OCI-LY7 (cell line): ENCODE measurements at regions not wholly inside any gene's neighbourhood (a gene's known extent, or its start where the extent isn't known, plus 50 kb on each side); places are given as distances from the start of the nearest gene placed in this dataset.

Experiments used
- BruUV-seq: library from RNA; stranded (reverse); fragments of 400-500 nt; replicated peaks from 2 replicates; lab custom pipeline; 2021; lab: Mats Ljungman, UMichigan
- CTCF ChIA-PET: fragments of 300-600 bp; sonication (Branson Sonifier 250); formaldehyde crosslinking; loops from one replicate; lab custom pipeline; 2022; ENCODE audit warnings: antibody characterized with exemption; ENCODE audit not compliant: unreplicated experiment; lab: Charles Lee
- POLR2A ChIA-PET: fragments of 300-600 bp; sonication (Branson Sonifier 250); formaldehyde crosslinking; loops from one replicate; lab custom pipeline; 2022; ENCODE audit warnings: antibody characterized with exemption; lab: Charles Lee
- DNase-seq: peaks from one replicate; pipeline ENCODE4 v3.0.0-alpha.2; 2015; ENCODE audit warnings: low spot score
- H2AFZ ChIP-seq: fragments of 200-600 bp; sonication (generic), shearing (Covaris generic); 2 replicates; pipeline ENCODE4 v1.6.1; 2014; ENCODE audit warnings: mild to moderate bottlenecking, antibody characterized with exemption, low read length, moderate library complexity
- H3K27ac ChIP-seq: fragments of 200-600 bp; sonication (generic); 2 replicates; pipeline ENCODE4 v1.5.1; 2014; ENCODE audit warnings: mixed run types, low read depth, mild to moderate bottlenecking, moderate library complexity, low read length, inconsistent platforms; ENCODE audit not compliant: poor library complexity, severe bottlenecking
- H3K36me3 ChIP-seq: fragments of 200-600 bp; sonication (generic); 2 replicates; pipeline ENCODE4 v1.6.1; 2014; ENCODE audit warnings: mild to moderate bottlenecking, antibody characterized with exemption, low read length, moderate library complexity, mixed read lengths; ENCODE audit not compliant: insufficient read depth
- H3K4me1 ChIP-seq: fragments of 200-600 bp; sonication (generic); 2 replicates; pipeline ENCODE4 v1.5.1; 2014; ENCODE audit warnings: mild to moderate bottlenecking, low read length; ENCODE audit not compliant: insufficient read depth, poor library complexity, severe bottlenecking
- H3K4me2 ChIP-seq: fragments of 200-600 bp; sonication (generic); 2 replicates; pipeline ENCODE4 v1.6.1; 2014; ENCODE audit warnings: mild to moderate bottlenecking, low read length
- H3K4me3 ChIP-seq: fragments of 200-600 bp; sonication (generic); 2 replicates; pipeline ENCODE4 v1.5.1; 2014; ENCODE audit warnings: mild to moderate bottlenecking, low read depth, low read length; ENCODE audit not compliant: poor library complexity, severe bottlenecking
- H3K79me2 ChIP-seq: fragments of 200-600 bp; sonication (generic); 2 replicates; pipeline ENCODE4 v1.6.1; 2016; ENCODE audit warnings: low read depth, mild to moderate bottlenecking, low read length, moderate library complexity, mixed read lengths; ENCODE audit not compliant: insufficient read depth
- H3K9me2 ChIP-seq: fragments of 200-600 bp; sonication (generic); 2 replicates; pipeline ENCODE4 v1.6.1; 2016; ENCODE audit warnings: mild to moderate bottlenecking, low read length, mixed read lengths; ENCODE audit not compliant: insufficient read depth
- H3K9me3 ChIP-seq: fragments of 200-600 bp; sonication (generic); 2 replicates; pipeline ENCODE4 v1.6.1; 2014; ENCODE audit warnings: mild to moderate bottlenecking, mixed run types, low read length, mixed read lengths
- H4K20me1 ChIP-seq: fragments of 200-600 bp; sonication (generic); 2 replicates; pipeline ENCODE4 v1.6.1; 2014; ENCODE audit warnings: mild to moderate bottlenecking, antibody characterized with exemption, low read length, moderate library complexity, mixed read lengths; ENCODE audit not compliant: insufficient read depth
- CTCF ChIP-seq: fragments of 200-600 bp; sonication (generic); conservative IDR thresholded peaks from 2 replicates; pipeline ENCODE4 v1.5.1; 2014; ENCODE audit warnings: mild to moderate bottlenecking, antibody characterized with exemption, low read length, moderate library complexity, mixed read lengths
- EZH2phosphoT487 ChIP-seq: fragments of 200-600 bp; sonication (generic); IDR thresholded peaks from 2 replicates; pipeline ENCODE4 v1.6.1; 2018; ENCODE audit warnings: low read depth, borderline replicate concordance, mild to moderate bottlenecking, mixed run types, antibody characterized with exemption, low read length, moderate library complexity, mixed read lengths
- intact Hi-C: fragments of 100-400 bp; cut with micrococcal nuclease; formaldehyde crosslinking; loops from one replicate; pipeline ENCODE4 v1.10.0; 2022; ENCODE audit not compliant: unreplicated experiment

GRCh38 chr9:81456431-81457006, 232.8 kb downstream of the TLE1 start:
- intact Hi-C loops: no loop called here
- Histone ChIP-seq H3K79me2 (no peaks in the 10 kb centered on the region), H2AFZ (no peak overlapping the region), H3K9me2 (no peaks in the 10 kb centered on the region), H4K20me1 (no peaks in the 10 kb centered on the region), H3K27ac (no peak overlapping the region), H3K36me3 (no peaks in the 10 kb centered on the region), H3K4me3 (no peak overlapping the region), H3K4me1 (no peaks in the 10 kb centered on the region), H3K9me3 (no peaks in the 10 kb centered on the region), H3K4me2 (no peak overlapping the region)
- POLR2A ChIA-PET: no interaction called here
- TF ChIP-seq EZH2phosphoT487 (no peak), CTCF (no peak)
- no TSS peak for BruUV-seq
- DNase-seq: no peak
- CTCF ChIA-PET: no interaction called here

GRCh38 chr9:81455462-81456219, 233.7 kb downstream of the TLE1 start:
- Histone ChIP-seq H3K27ac (no peak overlapping the region), H3K36me3 (no peaks in the 10 kb centered on the region), H3K79me2 (no peaks in the 10 kb centered on the region), H3K4me1 (no peaks in the 10 kb centered on the region), H3K4me2 (no peak overlapping the region), H3K4me3 (no peak overlapping the region), H3K9me2 (no peaks in the 10 kb centered on the region), H4K20me1 (no peaks in the 10 kb centered on the region), H2AFZ (no peak overlapping the region), H3K9me3 (no peaks in the 10 kb centered on the region)
- BruUV-seq: no TSS peak
- POLR2A ChIA-PET: no interaction called here
- intact Hi-C loops: no loop called here
- TF ChIP-seq EZH2phosphoT487: no peak
- TF ChIP-seq CTCF: no peak
- CTCF ChIA-PET: no interaction called here
- DNase-seq: no peak

- TF ChIP-seq EZH2phosphoT487 (no peak), CTCF (no peak)
- Histone ChIP-seq H3K9me2 (no peaks in the 10 kb centered on the region), H4K20me1 (no peaks in the 10 kb centered on the region), H2AFZ (no peak overlapping the region), H3K4me1 (no peaks in the 10 kb centered on the region), H3K4me3 (no peak overlapping the region), H3K9me3 (no peaks in the 10 kb centered on the region), H3K36me3 (no peaks in the 10 kb centered on the region), H3K27ac (no peak overlapping the region), H3K79me2 (no peaks in the 10 kb centered on the region), H3K4me2 (no peak overlapping the region)
- DNase-seq: no peak
- BruUV-seq: no TSS peak
- CTCF ChIA-PET: no interaction called here
- POLR2A ChIA-PET: interaction anchor here (0.6 kb wide), 1 partner anchor 26 kb away, joined by 4 read pairs; no protein-coding TSS in a partner anchor
- intact Hi-C loops: no loop called here
Measured at GRCh38 chr9:81445331-81445921, 243.9 kb downstream of the TLE1 start.
